ENCODE measurements at regions not wholly inside any gene's neighbourhood (a gene's known extent, or its start where the extent isn't known, plus 50 kb on each side); places are given as distances from the start of the nearest gene placed in this dataset.
"Not testable (repeated sequence)": the region's sequence is repeated elsewhere in the genome, so short reads cannot be mapped to it uniquely, and the experiment has no call there.

GRCh38 chr3:164741869-164742268 is 336.4 kb downstream of the SI start:
- FAIRE-seq = no peak

GRCh38 chr3:164737174-164737573 is 341.1 kb downstream of the SI start:
- no peak for FAIRE-seq

GRCh38 chr3:164732166-164732565 is 346.1 kb downstream of the SI start:
- FAIRE-seq = no peak

GRCh38 chr3:164730815-164731360 is 347.4 kb downstream of the SI start:
- no peak for FAIRE-seq

GRCh38 chr3:164723396-164723795 is 354.9 kb downstream of the SI start:
- no peak for FAIRE-seq

- FAIRE-seq = not testable (repeated sequence)
Measured at GRCh38 chr3:164702808-164703207, 375.5 kb downstream of the SI start.

- FAIRE-seq = no peak
Measured at GRCh38 chr3:164687902-164688301, 390.4 kb downstream of the SI start.

GRCh38 chr3:164687211-164687610 is 391.1 kb downstream of the SI start:
- no peak for FAIRE-seq

- no peak for FAIRE-seq
Measured at GRCh38 chr3:164683489-164683888, 394.8 kb downstream of the SI start.

GRCh38 chr3:164679245-164679644 is 399.1 kb downstream of the SI start:
- no peak for FAIRE-seq

GRCh38 chr3:164677317-164677716 is 401.0 kb downstream of the SI start:
- no peak for FAIRE-seq

GRCh38 chr3:164673738-164674137 is 404.6 kb downstream of the SI start:
- FAIRE-seq = no peak

GRCh38 chr3:164658125-164658524 is 420.2 kb downstream of the SI start:
- FAIRE-seq = no peak

GRCh38 chr3:164657631-164658030 is 420.7 kb downstream of the SI start:
- no peak for FAIRE-seq

GRCh38 chr3:164655462-164655861 is 422.8 kb downstream of the SI start:
- no peak for FAIRE-seq

GRCh38 chr3:164641071-164641470 is 437.2 kb downstream of the SI start:
- no peak for FAIRE-seq

GRCh38 chr3:164640591-164640990 is 437.7 kb downstream of the SI start:
- no peak for FAIRE-seq

- FAIRE-seq = no peak
Measured at GRCh38 chr3:164620956-164621355, 457.3 kb downstream of the SI start.

- FAIRE-seq = no peak
Measured at GRCh38 chr3:164620423-164620822, 457.9 kb downstream of the SI start.

- FAIRE-seq = no peak
Measured at GRCh38 chr3:164612751-164613150, 465.5 kb downstream of the SI start.

- FAIRE-seq = no peak
Measured at GRCh38 chr3:164608554-164609276, 469.6 kb downstream of the SI start.

GRCh38 chr3:164604687-164605086 is 473.6 kb downstream of the SI start:
- FAIRE-seq = no peak

- FAIRE-seq = no peak
Measured at GRCh38 chr3:164577667-164578210, 500.6 kb downstream of the SI start.

GRCh38 chr3:164572436-164572835 is 505.9 kb downstream of the SI start:
- FAIRE-seq = no peak

- FAIRE-seq = no peak
Measured at GRCh38 chr3:164550857-164551256, 527.4 kb downstream of the SI start.

Data from G401.6 (cell line).